NT2/D1 (cell line): ENCODE measurements at regions not wholly inside any gene's neighbourhood (a gene's known extent, or its start where the extent isn't known, plus 50 kb on each side); places are given as distances from the start of the nearest gene placed in this dataset.

Experiments
- SUZ12 ChIP-seq: IDR thresholded peaks from 2 replicates; pipeline ENCODE4 v1.6.1; 2011; ENCODE audit not compliant: insufficient read length, insufficient read depth; ENCODE audit errors: extremely low read depth
- YY1 ChIP-seq: IDR thresholded peaks from 2 replicates; pipeline ENCODE4 v1.6.1; 2011; ENCODE audit not compliant: insufficient read length, insufficient read depth

DNA sequence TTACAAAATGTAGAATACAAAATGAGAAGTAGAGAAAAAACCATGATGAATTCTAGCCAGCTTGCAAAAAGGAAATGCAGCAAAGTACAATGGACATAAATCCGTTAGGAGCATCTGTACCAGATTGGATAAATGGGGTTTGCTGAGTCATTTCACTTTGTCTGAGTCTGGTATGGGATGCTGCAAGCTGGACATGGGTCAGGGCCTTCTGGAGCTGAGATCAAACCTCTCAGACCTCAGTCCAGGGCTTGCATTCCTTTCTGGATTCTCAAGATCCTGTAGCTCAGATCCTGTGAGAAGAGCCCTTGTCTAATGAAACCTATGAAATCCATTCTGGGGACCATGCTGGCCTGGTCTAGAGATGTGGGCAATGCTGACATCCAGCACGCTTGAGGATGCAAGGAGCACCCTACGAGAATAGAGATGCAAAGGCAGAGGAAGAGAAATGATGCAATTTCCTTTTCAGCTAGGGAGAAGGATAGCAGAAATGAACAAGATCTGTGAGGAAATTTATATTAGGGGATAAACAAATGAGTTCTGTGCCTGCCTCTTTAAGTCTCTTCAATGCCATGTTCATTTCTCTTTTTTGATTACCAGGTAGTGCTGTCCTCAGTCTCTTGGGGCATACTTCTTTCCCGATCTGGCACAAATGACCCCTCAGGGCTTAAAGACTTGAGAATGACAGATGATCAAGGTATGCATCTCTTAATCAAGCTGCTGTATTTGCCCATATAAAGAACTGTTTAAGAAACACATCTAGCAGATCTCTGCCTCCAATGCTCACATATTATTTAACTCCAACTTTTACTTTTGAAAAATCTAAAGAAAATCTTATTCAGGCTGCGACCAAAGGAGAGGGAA is 230.4 kb downstream of the MEIS1 start:
- no peak for TF ChIP-seq SUZ12
- no peak for TF ChIP-seq YY1
